HepG2 (cell line): ENCODE measurements at regions not wholly inside any gene's neighbourhood (a gene's known extent, or its start where the extent isn't known, plus 50 kb on each side); places are given as distances from the start of the nearest gene placed in this dataset.
"Not testable (repeated sequence)": the region's sequence is repeated elsewhere in the genome, so short reads cannot be mapped to it uniquely, and the experiment has no call there.

Experiments
- ATAC-seq: fragments of 200-7000 bp; cut with Tn5 transposase; 3 replicates; pipeline ENCODE4 v1.9.1; 2020; ENCODE audit warnings: mild to moderate bottlenecking, moderate library complexity
- BruUV-seq: library from RNA; stranded (reverse); fragments of 400-500 nt; replicated peaks from 2 replicates; lab custom pipeline; 2021; lab: Mats Ljungman, UMichigan
- CTCF ChIA-PET: fragments of 300-600 bp; formaldehyde crosslinking; extraction: SDS; loops from one replicate; lab custom pipeline; 2021; ENCODE audit warnings: low total read pairs, inconsistent platforms, low intra/inter-chr PET ratio; lab: Yijun Ruan, JAX
- POLR2A ChIA-PET: fragments of 350-600 bp; sonication (Branson Sonifier 250); formaldehyde crosslinking; loops from one replicate; lab custom pipeline; 2020; ENCODE audit warnings: antibody characterized with exemption, inconsistent platforms; lab: Yijun Ruan, JAX
- DNase-seq: peaks from one replicate; pipeline ENCODE4 v3.0.0-alpha.2; 2015; ENCODE audit warnings: low spot score
- FAIRE-seq: peaks from 3 replicates; lab custom pipeline; 2011; peaks lifted over from hg19 to GRCh38; lab: Jason Lieb, UNC
- H2AFZ ChIP-seq: one replicate; pipeline ENCODE4 v1.6.1; 2011; ENCODE audit warnings: low read length, inconsistent platforms
- H3K27ac ChIP-seq: fragments of 300-600 bp; 3 replicates; pipeline ENCODE4 v1.8.0; 2011; ENCODE audit warnings: mixed run types, mild to moderate bottlenecking, mixed read lengths, low read length, inconsistent platforms; ENCODE audit not compliant: insufficient read depth; ENCODE audit errors: extremely low read length
- H3K27me3 ChIP-seq, 2 experiments: fragments of 200-600 bp in 1 of 2; 2 replicates in 1 of 2; 3 replicates in 1 of 2; pipeline versions ENCODE4 v1.6.0 to v1.8.0; 2011; ENCODE audit warnings: low read length in 2 of 2, mild to moderate bottlenecking in 2 of 2, moderate library complexity in 2 of 2, inconsistent platforms in 1 of 2; ENCODE audit not compliant: insufficient read depth in 2 of 2, control insufficient read depth in 1 of 2
- H3K36me3 ChIP-seq, 2 experiments: fragments of 200-600 bp in 1 of 2; replicated peaks in 1 of 2; 2 replicates in 1 of 2; 3 replicates in 1 of 2; pipeline versions ENCODE4 v1.5.1 to v1.8.0; 2011; ENCODE audit warnings: low read length in 2 of 2, inconsistent platforms in 1 of 2; ENCODE audit not compliant: insufficient read depth in 2 of 2, control insufficient read depth in 1 of 2
- H3K4me1 ChIP-seq: 2 replicates; pipeline ENCODE4 v1.5.1; 2012; ENCODE audit warnings: low read length, inconsistent platforms; ENCODE audit not compliant: insufficient read depth
- H3K4me2 ChIP-seq: 2 replicates; pipeline ENCODE4 v1.6.0; 2011; ENCODE audit warnings: low read depth, low read length, inconsistent platforms
- H3K4me3 ChIP-seq, 3 experiments: fragments of 200-600 bp in 1 of 3; sonication (generic), shearing (Covaris generic) in 1 of 3; replicated peaks in 1 of 3; 2 replicates each; pipeline ENCODE4 v1.5.1; 2011 to 2016; ENCODE audit warnings: low read length in 3 of 3, inconsistent platforms in 2 of 3, low read depth in 2 of 3, mild to moderate bottlenecking in 2 of 3, control low read depth in 1 of 3, mixed read lengths in 1 of 3; ENCODE audit not compliant: insufficient read depth in 1 of 3
- H3K79me2 ChIP-seq: one replicate; pipeline ENCODE4 v1.6.1; 2011; ENCODE audit warnings: low read length, inconsistent platforms; ENCODE audit not compliant: insufficient read depth
- H3K9ac ChIP-seq: 2 replicates; pipeline ENCODE4 v1.6.0; 2011; ENCODE audit warnings: mild to moderate bottlenecking, low read depth, low read length, inconsistent platforms; ENCODE audit not compliant: insufficient read depth
- H3K9me3 ChIP-seq: 2 replicates; pipeline ENCODE4 v1.5.1; 2012; ENCODE audit warnings: mild to moderate bottlenecking, low read length
- H4K20me1 ChIP-seq: 2 replicates; pipeline ENCODE4 v1.6.0; 2011; ENCODE audit warnings: inconsistent platforms, mild to moderate bottlenecking, low read length, moderate library complexity; ENCODE audit not compliant: insufficient read depth
- ATM ChIP-seq: fragments of 450-650 bp; IDR thresholded peaks from 2 replicates; pipeline ENCODE4 v1.7.1; 2017; ENCODE audit warnings: mild to moderate bottlenecking, borderline replicate concordance
- MEF2D ChIP-seq: sonication (generic); formaldehyde crosslinking; IDR thresholded peaks from 2 replicates; pipeline ENCODE4 v1.5.1; 2020; ENCODE audit warnings: mild to moderate bottlenecking, missing genetic modification reagents
- NBN ChIP-seq: fragments of 450-650 bp; conservative IDR thresholded peaks from 2 replicates; pipeline ENCODE4 v1.6.1; 2017
- NFE2L1 ChIP-seq: sonication (generic); formaldehyde crosslinking; IDR thresholded peaks from 2 replicates; pipeline ENCODE4 v1.4.0; 2020; ENCODE audit warnings: missing genetic modification reagents, mild to moderate bottlenecking, borderline replicate concordance
- SMAD3 ChIP-seq: sonication (generic); formaldehyde crosslinking; IDR thresholded peaks from 2 replicates; pipeline ENCODE4 v1.4.0; 2020; ENCODE audit warnings: missing genetic modification reagents
- SRSF1 ChIP-seq: fragments of 200-400 bp; formaldehyde crosslinking; optimal IDR thresholded peaks from 2 replicates; pipeline ENCODE3; 2017; ENCODE audit warnings: mild to moderate bottlenecking, low read depth, low read length, moderate library complexity
- WGBS: methylation state at CpG from one replicate; pipeline ENCODE4 v1.1.6; 2017; ENCODE audit warnings: low lambda C conversion rate; 5-methylcytosine and 5-hydroxymethylcytosine counted together
- in situ Hi-C: cut with HindIII; loops from 2 replicates; pipeline ENCODE4 v1.10.0; 2017; ENCODE audit warnings: low pct_unique_long_range_greater_than_20kb; ENCODE audit not compliant: extremely low pct_ligation_motif_present
- intact Hi-C: fragments of 100-400 bp; cut with micrococcal nuclease; formaldehyde crosslinking; loops from one replicate; pipeline ENCODE4 v1.10.0; 2022; ENCODE audit not compliant: unreplicated experiment
- TF ChIP-seq, protein P1 (sequence below): sonication (generic); formaldehyde crosslinking; IDR thresholded peaks from 2 replicates; pipeline ENCODE4 v1.4.0; 2020; ENCODE audit warnings: missing genetic modification reagents
- TF ChIP-seq, protein P2 (sequence below): sonication (generic); formaldehyde crosslinking; conservative IDR thresholded peaks from 2 replicates; pipeline ENCODE4 v1.4.0; 2020; ENCODE audit warnings: missing genetic modification reagents
- TF ChIP-seq, protein P3 (sequence below): sonication (generic); formaldehyde crosslinking; IDR thresholded peaks from 2 replicates; pipeline ENCODE4 v1.5.0; 2020; ENCODE audit warnings: mild to moderate bottlenecking, low read depth, missing genetic modification reagents, borderline replicate concordance
- TF ChIP-seq, protein P4 (sequence below): sonication (generic); formaldehyde crosslinking; IDR thresholded peaks from 2 replicates; pipeline ENCODE4 v1.4.0; 2020; ENCODE audit warnings: mild to moderate bottlenecking, missing genetic modification reagents

DNA sequence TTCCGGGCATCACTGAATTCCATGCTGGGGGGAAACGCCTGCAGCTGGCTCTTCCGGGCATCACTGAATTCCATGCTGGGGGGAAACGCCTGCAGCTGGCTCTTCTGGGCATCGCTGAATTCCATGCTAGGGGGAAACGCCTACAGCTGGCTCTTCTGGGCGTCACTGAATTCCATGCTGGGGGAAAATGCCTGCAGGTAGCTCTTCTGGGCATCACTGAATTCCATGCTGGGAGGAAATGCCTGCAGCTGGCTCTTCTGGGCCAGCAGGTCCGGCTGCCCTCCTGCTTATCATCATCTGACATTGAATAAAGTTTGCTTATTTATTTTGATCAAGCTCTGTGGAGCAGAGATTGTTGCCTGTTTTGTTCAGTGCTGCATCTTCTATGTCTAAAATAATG lies 355.1 kb downstream of the SMOC2 start:
- TF ChIP-seq, protein P1, sequence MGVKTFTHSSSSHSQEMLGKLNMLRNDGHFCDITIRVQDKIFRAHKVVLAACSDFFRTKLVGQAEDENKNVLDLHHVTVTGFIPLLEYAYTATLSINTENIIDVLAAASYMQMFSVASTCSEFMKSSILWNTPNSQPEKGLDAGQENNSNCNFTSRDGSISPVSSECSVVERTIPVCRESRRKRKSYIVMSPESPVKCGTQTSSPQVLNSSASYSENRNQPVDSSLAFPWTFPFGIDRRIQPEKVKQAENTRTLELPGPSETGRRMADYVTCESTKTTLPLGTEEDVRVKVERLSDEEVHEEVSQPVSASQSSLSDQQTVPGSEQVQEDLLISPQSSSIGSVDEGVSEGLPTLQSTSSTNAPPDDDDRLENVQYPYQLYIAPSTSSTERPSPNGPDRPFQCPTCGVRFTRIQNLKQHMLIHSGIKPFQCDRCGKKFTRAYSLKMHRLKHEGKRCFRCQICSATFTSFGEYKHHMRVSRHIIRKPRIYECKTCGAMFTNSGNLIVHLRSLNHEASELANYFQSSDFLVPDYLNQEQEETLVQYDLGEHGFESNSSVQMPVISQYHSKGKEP (CRISPR knock-in tag) = no peak
- TF ChIP-seq, protein P2, sequence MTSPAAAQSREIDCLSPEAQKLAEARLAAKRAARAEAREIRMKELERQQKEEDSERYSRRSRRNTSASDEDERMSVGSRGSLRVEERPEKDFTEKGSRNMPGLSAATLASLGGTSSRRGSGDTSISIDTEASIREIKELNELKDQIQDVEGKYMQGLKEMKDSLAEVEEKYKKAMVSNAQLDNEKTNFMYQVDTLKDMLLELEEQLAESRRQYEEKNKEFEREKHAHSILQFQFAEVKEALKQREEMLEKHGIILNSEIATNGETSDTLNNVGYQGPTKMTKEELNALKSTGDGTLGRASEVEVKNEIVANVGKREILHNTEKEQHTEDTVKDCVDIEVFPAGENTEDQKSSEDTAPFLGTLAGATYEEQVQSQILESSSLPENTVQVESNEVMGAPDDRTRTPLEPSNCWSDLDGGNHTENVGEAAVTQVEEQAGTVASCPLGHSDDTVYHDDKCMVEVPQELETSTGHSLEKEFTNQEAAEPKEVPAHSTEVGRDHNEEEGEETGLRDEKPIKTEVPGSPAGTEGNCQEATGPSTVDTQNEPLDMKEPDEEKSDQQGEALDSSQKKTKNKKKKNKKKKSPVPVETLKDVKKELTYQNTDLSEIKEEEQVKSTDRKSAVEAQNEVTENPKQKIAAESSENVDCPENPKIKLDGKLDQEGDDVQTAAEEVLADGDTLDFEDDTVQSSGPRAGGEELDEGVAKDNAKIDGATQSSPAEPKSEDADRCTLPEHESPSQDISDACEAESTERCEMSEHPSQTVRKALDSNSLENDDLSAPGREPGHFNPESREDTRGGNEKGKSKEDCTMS (CRISPR knock-in tag) = no peak
- TF ChIP-seq, protein P3, sequence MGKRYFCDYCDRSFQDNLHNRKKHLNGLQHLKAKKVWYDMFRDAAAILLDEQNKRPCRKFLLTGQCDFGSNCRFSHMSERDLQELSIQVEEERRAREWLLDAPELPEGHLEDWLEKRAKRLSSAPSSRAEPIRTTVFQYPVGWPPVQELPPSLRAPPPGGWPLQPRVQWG = no peak
- no peak for TF ChIP-seq NFE2L1 (CRISPR knock-in tag)
- no peak for TF ChIP-seq ATM
- no peak for TF ChIP-seq NBN
- TF ChIP-seq, protein P4, sequence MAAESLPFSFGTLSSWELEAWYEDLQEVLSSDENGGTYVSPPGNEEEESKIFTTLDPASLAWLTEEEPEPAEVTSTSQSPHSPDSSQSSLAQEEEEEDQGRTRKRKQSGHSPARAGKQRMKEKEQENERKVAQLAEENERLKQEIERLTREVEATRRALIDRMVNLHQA (CRISPR knock-in tag) = no peak
- TF ChIP-seq SMAD3 (CRISPR knock-in tag) = no peak
- no peak for TF ChIP-seq MEF2D (CRISPR knock-in tag)
- TF ChIP-seq SRSF1 = no peak
- FAIRE-seq (no peak), ATAC-seq (no peak), DNase-seq (no peak)
- ChIA-PET CTCF (no interaction called here), POLR2A (no interaction called here)
- Histone ChIP-seq H3K4me2 (no peak overlapping the region), H3K9me3 (no peaks in the 10 kb centered on the region), H4K20me1 (no peaks in the 10 kb centered on the region), H3K79me2 (no peaks in the 10 kb centered on the region), H3K9ac (no peak overlapping the region), H3K36me3 (no peaks in the 10 kb centered on the region), H3K4me1 (no peaks in the 10 kb centered on the region), H3K4me3 (no peak overlapping the region), H3K27ac (no peak overlapping the region), H3K27me3 (peaks cover 3 to 34% of the 10 kb centered on the region in 2 experiments; a peak in 3 of 5 replicates), H2AFZ (no peak overlapping the region)
- 15% methylated on average over 4 of the region's 8 CpGs for WGBS
- no TSS peak for BruUV-seq
- in situ Hi-C loops (no loop called here), intact Hi-C loops (no loop called here)

DNA sequence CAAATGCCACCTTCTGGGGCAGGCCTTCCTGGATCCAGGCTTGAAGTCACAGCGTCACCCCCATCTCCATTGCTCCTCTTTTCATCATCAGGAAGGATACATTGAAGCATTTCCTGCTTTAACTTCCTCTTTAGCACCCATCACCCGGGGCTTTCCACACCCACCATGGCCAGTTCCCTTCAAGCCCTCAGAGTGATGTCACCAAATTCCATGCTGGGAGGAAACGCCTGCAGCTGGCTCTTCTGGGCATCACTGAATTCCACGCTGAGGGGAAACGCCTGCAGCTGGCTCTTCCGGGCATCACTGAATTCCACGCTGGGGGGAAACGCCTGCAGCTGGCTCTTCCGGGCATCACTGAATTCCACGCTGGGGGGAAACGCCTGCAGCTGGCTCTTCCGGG lies 354.6 kb downstream of the SMOC2 start:
- BruUV-seq, H3K9me3 ChIP-seq, H3K79me2 ChIP-seq, H2AFZ ChIP-seq, H3K4me3 ChIP-seq, ATAC-seq, H3K36me3 ChIP-seq, H4K20me1 ChIP-seq, H3K4me1 ChIP-seq, intact Hi-C loops, CTCF ChIA-PET, H3K9ac ChIP-seq, H3K27ac ChIP-seq, H3K4me2 ChIP-seq, in situ Hi-C loops, DNase-seq, POLR2A ChIA-PET, FAIRE-seq: not testable (repeated sequence)
- 9% methylated on average over 7 of the region's 12 CpGs for WGBS
- peaks cover 3 to 39% of the 10 kb centered on the region in 2 experiments; a peak in 3 of 5 replicates for H3K27me3 ChIP-seq
